Psoas muscle (tissue), 7 donors: ENCODE measurements at regions not wholly inside any gene's neighbourhood (a gene's known extent, or its start where the extent isn't known, plus 50 kb on each side); places are given as distances from the start of the nearest gene placed in this dataset.

Experiments used
- ATAC-seq, 4 donors: fragments of 200-7000 bp; cut with Tn5 transposase; one replicate each; pipeline ENCODE4 v1.9.1; 2020; ENCODE audit warnings: moderate library complexity in 3 of 4, mild to moderate bottlenecking in 2 of 4
- DNase-seq, 2 donors: peaks; one replicate each; pipeline ENCODE4 v3.0.0-alpha.2; 2020
- H3K27ac ChIP-seq: fragments of 200-600 bp; one replicate; pipeline ENCODE4 v1.8.0; 2022
- H3K27me3 ChIP-seq, 3 donors: fragments of 200-600 bp in 1 of 3; one replicate each; pipeline versions ENCODE4 v1.6.1 to v1.8.0; 2013 to 2022; ENCODE audit warnings: low read length in 2 of 3, mild to moderate bottlenecking in 2 of 3, moderate library complexity in 1 of 3; ENCODE audit not compliant: insufficient read depth in 3 of 3
- H3K36me3 ChIP-seq, 2 donors: fragments of 200-600 bp in 1 of 2; one replicate each; pipeline versions ENCODE4 v1.6.1 to v1.8.0; 2013 to 2022; ENCODE audit warnings: low read depth in 1 of 2, mild to moderate bottlenecking in 1 of 2, moderate library complexity in 1 of 2; ENCODE audit not compliant: insufficient read depth in 1 of 2
- H3K4me1 ChIP-seq: fragments of 200-600 bp; one replicate; pipeline ENCODE4 v1.8.0; 2022
- H3K4me3 ChIP-seq: fragments of 200-600 bp; one replicate; pipeline ENCODE4 v1.8.0; 2022; ENCODE audit warnings: mild to moderate bottlenecking
- H3K9me3 ChIP-seq: fragments of 200-600 bp; one replicate; pipeline ENCODE4 v1.8.0; 2022
- WGBS, 3 donors: extraction: QIAGEN DNeasy Blood & Tissue Kit; methylation state at CpG; one replicate each; pipeline versions ENCODE4 v1.1.6 to v1.1.7; 2013; 5-methylcytosine and 5-hydroxymethylcytosine counted together
- intact Hi-C, 2 donors: fragments of 100-400 bp; cut with DNase I; formaldehyde crosslinking; loops; one replicate each; pipeline versions ENCODE4 v1.11.0 to v1.14.2; 2022
- TF ChIP-seq, protein P1 (sequence below): fragments of 200-600 bp; IDR thresholded peaks from one replicate; pipeline ENCODE4 v1.8.0; 2022; ENCODE audit warnings: antibody characterized with exemption
- donor health status: healthy with polysubstance abuse.
- donor health status: DM: no; HTN: no; CAD: no; lungs with moderate emphysema.
- donor health status: Bipolar disorder and iron deficiency.
- donor health status: healthy.
- donor health status: DM: yes; HTN: yes; CAD: no.
- donor health status: DM: no; HTN: no; CAD: no.
- donor health status: DM: yes; HTN: yes; CAD: no.

- Histone ChIP-seq H3K36me3 (no peaks in the 10 kb centered on the region), H3K4me3 (no peak overlapping the region), H3K4me1 (no peaks in the 10 kb centered on the region), H3K9me3 (peaks cover 6% of the 10 kb centered on the region), H3K27me3 (no peaks in the 10 kb centered on the region), H3K27ac (no peak overlapping the region)
- DNase-seq (no peak), ATAC-seq (no peak)
- TF ChIP-seq, protein P1, sequence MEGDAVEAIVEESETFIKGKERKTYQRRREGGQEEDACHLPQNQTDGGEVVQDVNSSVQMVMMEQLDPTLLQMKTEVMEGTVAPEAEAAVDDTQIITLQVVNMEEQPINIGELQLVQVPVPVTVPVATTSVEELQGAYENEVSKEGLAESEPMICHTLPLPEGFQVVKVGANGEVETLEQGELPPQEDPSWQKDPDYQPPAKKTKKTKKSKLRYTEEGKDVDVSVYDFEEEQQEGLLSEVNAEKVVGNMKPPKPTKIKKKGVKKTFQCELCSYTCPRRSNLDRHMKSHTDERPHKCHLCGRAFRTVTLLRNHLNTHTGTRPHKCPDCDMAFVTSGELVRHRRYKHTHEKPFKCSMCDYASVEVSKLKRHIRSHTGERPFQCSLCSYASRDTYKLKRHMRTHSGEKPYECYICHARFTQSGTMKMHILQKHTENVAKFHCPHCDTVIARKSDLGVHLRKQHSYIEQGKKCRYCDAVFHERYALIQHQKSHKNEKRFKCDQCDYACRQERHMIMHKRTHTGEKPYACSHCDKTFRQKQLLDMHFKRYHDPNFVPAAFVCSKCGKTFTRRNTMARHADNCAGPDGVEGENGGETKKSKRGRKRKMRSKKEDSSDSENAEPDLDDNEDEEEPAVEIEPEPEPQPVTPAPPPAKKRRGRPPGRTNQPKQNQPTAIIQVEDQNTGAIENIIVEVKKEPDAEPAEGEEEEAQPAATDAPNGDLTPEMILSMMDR, result no peak
- intact Hi-C loops, result no loop called here
- WGBS, 3 donors, result 89 to 94% (median 91%) methylated on average over 2 of the region's 2 CpGs
Measured at GRCh38 chr6:74966712-74967111, 239.1 kb downstream of the COL12A1 start.

- Histone ChIP-seq H3K36me3 (no peaks in the 10 kb centered on the region), H3K27ac (no peak overlapping the region), H3K9me3 (peaks cover 6% of the 10 kb centered on the region), H3K4me3 (no peak overlapping the region), H3K4me1 (no peaks in the 10 kb centered on the region), H3K27me3 (no peaks in the 10 kb centered on the region)
- ATAC-seq, result no peak
- TF ChIP-seq, protein P1, result no peak
- 69 to 81% (median 79%) methylated on average over 2 of the region's 2 CpGs for WGBS, 3 donors
- intact Hi-C loops, result no loop called here
- DNase-seq, result no peak
Measured at GRCh38 chr6:74964871-74965441, 240.9 kb downstream of the COL12A1 start.

DNA sequence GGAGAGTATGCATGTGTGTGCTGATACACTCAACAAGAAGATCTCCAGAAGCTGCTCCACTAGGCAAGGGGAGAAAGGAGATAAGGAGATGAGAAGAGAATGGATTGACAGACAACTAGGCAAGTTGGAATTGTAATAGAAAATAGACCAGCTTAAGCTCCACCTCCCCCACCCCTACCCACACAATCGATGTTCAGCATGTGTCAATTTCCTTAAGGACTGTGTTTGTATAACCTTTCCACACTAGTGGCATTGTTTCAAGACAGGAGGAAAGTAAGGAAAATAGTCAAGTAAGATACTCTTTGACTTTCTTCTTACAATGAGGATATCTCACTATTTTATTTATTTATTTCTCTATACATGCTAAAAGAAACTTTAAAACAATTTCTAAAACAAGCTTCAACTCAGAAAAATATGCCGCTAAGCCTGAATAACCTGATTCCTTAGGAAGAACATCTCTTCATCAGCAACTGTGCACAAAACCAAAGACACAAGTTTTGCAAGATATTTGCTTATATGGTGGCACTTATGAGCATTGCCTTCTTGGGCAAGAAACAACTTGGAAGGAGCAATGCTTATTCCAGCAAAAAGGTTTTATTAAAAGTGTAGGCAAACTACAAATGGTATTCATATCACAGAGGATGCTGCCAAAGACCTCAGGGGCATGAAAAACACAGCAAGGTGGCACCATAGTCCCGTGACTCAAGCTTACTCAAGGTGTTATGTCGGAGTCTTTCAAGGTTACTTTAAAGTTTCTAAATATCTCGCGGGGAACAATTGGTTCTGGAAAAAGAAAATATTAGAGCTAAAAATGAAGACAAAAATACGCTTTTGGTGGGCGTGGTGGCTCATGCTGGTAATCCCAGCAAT is 249.1 kb downstream of the COL12A1 start:
- DNase-seq, result no peak
- Histone ChIP-seq H3K27ac (no peak overlapping the region), H3K4me3 (no peak overlapping the region), H3K9me3 (no peaks in the 10 kb centered on the region), H3K36me3 (no peaks in the 10 kb centered on the region), H3K4me1 (no peaks in the 10 kb centered on the region), H3K27me3 (no peaks in the 10 kb centered on the region)
- intact Hi-C loops, result no loop called here
- ATAC-seq, result no peak
- WGBS, 3 donors, result 88 to 92% (median 89%) methylated on average over 8 of the region's 8 CpGs
- TF ChIP-seq, protein P1, result no peak

- ATAC-seq, result no peak
- Histone ChIP-seq H3K27ac (no peak overlapping the region), H3K27me3 (no peaks in the 10 kb centered on the region), H3K36me3 (no peaks in the 10 kb centered on the region), H3K9me3 (peaks cover 6% of the 10 kb centered on the region), H3K4me1 (no peaks in the 10 kb centered on the region), H3K4me3 (no peak overlapping the region)
- TF ChIP-seq, protein P1, result no peak
- DNase-seq, result no peak
- intact Hi-C loops, result no loop called here
- WGBS, 3 donors, result 79 to 87% (median 83%) methylated on average over 3 of the region's 3 CpGs
Measured at GRCh38 chr6:74953708-74954107, 252.1 kb downstream of the COL12A1 start.
